ENCODE measurements at regions not wholly inside any gene's neighbourhood (a gene's known extent, or its start where the extent isn't known, plus 50 kb on each side); places are given as distances from the start of the nearest gene placed in this dataset.

DNA sequence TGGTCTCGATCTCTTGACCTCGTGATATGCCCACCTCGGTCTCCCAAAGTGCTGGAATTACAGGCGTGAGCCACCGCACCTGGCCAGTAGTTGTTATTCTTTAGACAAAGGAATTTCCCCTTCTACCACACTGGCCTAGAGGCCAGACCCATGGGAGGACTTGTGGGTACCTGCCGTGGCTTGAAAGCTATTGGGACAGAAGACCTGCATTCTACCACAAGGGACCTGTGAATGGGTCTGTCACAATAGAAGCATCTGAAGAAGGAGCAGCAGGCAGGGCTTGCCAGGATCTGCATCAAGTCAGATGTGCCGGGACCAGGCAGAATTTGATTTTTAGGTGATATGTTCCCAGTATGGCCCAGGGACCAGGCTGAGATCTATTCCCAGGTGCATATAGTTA is 356.9 kb downstream of the FGFR2 start:
- peaks cover 6% of the 10 kb centered on the region; the same call in 1 of the 2 replicates for H3K9me3 ChIP-seq (ENCODE audit: insufficient read depth, low read depth, low read length)
- H3K4me1 ChIP-seq (ENCODE audit: insufficient read depth, low read length, poor library complexity, severe bottlenecking) = no peaks in the 10 kb centered on the region
- TF ChIP-seq EZH2phosphoT487 (IDR thresholded peaks at IDR 0.05; ENCODE audit: borderline replicate concordance) = no peak
- TF ChIP-seq, protein P1, sequence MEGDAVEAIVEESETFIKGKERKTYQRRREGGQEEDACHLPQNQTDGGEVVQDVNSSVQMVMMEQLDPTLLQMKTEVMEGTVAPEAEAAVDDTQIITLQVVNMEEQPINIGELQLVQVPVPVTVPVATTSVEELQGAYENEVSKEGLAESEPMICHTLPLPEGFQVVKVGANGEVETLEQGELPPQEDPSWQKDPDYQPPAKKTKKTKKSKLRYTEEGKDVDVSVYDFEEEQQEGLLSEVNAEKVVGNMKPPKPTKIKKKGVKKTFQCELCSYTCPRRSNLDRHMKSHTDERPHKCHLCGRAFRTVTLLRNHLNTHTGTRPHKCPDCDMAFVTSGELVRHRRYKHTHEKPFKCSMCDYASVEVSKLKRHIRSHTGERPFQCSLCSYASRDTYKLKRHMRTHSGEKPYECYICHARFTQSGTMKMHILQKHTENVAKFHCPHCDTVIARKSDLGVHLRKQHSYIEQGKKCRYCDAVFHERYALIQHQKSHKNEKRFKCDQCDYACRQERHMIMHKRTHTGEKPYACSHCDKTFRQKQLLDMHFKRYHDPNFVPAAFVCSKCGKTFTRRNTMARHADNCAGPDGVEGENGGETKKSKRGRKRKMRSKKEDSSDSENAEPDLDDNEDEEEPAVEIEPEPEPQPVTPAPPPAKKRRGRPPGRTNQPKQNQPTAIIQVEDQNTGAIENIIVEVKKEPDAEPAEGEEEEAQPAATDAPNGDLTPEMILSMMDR (conservative IDR thresholded peaks at IDR 0.05; ENCODE audit: low read length) = no peak

DNA sequence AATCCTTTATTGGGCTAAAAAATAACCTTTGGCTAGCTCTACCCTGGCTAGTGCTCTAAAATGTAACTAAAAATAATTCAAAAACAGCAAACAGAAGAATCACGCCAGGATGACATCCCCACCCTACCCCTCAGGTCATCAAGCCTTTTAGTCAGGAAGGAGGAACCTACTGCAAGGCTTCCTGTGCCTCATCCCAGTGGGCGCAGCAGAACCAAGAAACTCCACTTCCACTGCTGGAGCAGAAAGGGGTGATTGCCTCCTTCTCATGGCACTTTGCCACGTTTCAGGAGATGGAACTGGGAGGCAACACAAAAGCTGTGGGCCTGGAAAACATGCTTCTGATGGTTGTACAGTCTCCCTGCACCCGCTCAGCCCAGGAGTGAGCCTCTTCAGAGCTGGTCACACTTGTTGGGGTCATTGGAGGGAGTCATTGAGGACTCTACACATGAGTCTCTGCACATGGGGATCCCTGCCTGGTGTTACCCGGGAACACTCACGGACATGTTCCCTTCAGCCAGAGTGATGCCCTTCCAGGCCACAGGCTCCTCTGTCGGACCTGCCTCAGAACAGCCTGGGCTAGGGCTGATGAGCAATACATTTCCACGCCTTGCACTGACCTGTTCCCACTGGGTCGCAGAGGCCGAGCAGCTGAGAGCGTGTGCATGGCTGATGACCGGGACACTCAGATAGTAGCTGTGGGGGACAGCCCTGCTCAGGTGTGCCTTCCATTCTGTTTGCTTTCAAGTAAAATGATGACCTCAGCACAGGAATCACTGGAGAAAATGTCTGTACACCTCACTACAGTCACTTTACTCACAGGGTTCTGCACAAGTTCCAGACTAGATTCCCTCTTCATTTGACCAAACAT is 355.3 kb downstream of the FGFR2 start:
- no peaks in the 10 kb centered on the region for H3K36me3 ChIP-seq (ENCODE audit: insufficient read depth, low read length)
- no peak overlapping the region for H3K4me2 ChIP-seq (ENCODE audit: low read depth, low read length, poor library complexity, severe bottlenecking)
- H3F3A ChIP-seq (ENCODE audit: low read depth) = no peaks in the 10 kb centered on the region
- H3K27me3 ChIP-seq (ENCODE audit: insufficient read depth, low read length, poor library complexity, severe bottlenecking) = no peaks in the 10 kb centered on the region
- no peaks in the 10 kb centered on the region for H3K9me2 ChIP-seq (replicated peaks; ENCODE audit: low read depth, low read length)
- H3K79me2 ChIP-seq (ENCODE audit: insufficient read depth, low read length) = no peaks in the 10 kb centered on the region
- no peak overlapping the region for H3K9ac ChIP-seq (ENCODE audit: low read depth, low read length, poor library complexity, severe bottlenecking)
- H2AFZ ChIP-seq (ENCODE audit: low read length) = no peak overlapping the region
- H4K20me1 ChIP-seq (ENCODE audit: insufficient read depth, low read length, poor library complexity, severe bottlenecking) = no peaks in the 10 kb centered on the region
- peaks cover 4% of the 10 kb centered on the region; the same call in 1 of the 2 replicates for H3K9me3 ChIP-seq (ENCODE audit: insufficient read depth, low read depth, low read length)
- TF ChIP-seq, protein P1 (conservative IDR thresholded peaks at IDR 0.05; ENCODE audit: low read length) = no peak
- no peak for TF ChIP-seq EZH2phosphoT487 (IDR thresholded peaks at IDR 0.05; ENCODE audit: borderline replicate concordance)
- no peak overlapping the region for H3K4me3 ChIP-seq (ENCODE audit: low read length, poor library complexity, severe bottlenecking)
- H3K4me1 ChIP-seq (ENCODE audit: insufficient read depth, low read length, poor library complexity, severe bottlenecking) = no peaks in the 10 kb centered on the region

More for the DNA sequence above, 356.9 kb downstream of the FGFR2 start:
- Histone ChIP-seq H3K4me3 (ENCODE audit: low read length, poor library complexity, severe bottlenecking) (no peak overlapping the region), H3K36me3 (ENCODE audit: insufficient read depth, low read length) (no peaks in the 10 kb centered on the region), H3K9ac (ENCODE audit: low read depth, low read length, poor library complexity, severe bottlenecking) (no peak overlapping the region), H2AFZ (ENCODE audit: low read length) (no peak overlapping the region), H3K9me2 (replicated peaks; ENCODE audit: low read depth, low read length) (no peaks in the 10 kb centered on the region), H3K4me2 (ENCODE audit: low read depth, low read length, poor library complexity, severe bottlenecking) (no peak overlapping the region), H4K20me1 (ENCODE audit: insufficient read depth, low read length, poor library complexity, severe bottlenecking) (no peaks in the 10 kb centered on the region), H3K27me3 (ENCODE audit: insufficient read depth, low read length, poor library complexity, severe bottlenecking) (no peaks in the 10 kb centered on the region), H3K79me2 (ENCODE audit: insufficient read depth, low read length) (no peaks in the 10 kb centered on the region), H3F3A (ENCODE audit: low read depth) (no peaks in the 10 kb centered on the region)

DNA sequence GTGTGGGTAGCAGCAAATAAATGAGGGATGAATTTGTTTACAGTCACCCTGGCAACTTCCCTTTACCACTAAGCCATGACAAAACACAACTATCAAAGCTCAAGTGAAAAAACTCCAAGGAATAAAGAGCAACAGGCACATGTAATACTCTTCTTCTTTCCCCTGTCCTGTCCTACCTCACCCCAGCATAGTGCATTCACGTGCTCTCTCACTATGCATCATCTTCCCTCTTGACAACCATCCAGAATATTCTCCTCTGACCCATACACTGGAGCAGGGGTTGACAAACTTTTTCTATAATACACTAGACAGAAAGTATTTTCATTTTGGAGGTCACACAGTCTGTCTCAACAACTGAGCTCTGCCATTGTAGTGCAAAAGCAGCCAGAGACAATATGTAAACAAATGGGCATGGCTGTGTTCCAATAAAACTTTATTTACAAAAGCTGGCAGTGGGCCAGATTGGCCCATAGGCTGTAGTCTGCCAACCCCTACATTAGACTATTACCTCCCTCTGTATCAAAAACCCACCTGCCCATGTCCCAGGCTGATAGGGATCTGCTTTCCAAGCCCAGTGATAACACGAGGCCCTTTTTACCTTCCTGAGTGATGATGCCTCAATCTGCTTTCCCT is 354.5 kb downstream of the FGFR2 start:
- no peaks in the 10 kb centered on the region for H3K27me3 ChIP-seq (ENCODE audit: insufficient read depth, low read length, poor library complexity, severe bottlenecking)
- H3K4me3 ChIP-seq (ENCODE audit: low read length, poor library complexity, severe bottlenecking) = no peak overlapping the region
- H3K79me2 ChIP-seq (ENCODE audit: insufficient read depth, low read length) = no peaks in the 10 kb centered on the region
- no peaks in the 10 kb centered on the region; the same call in 1 of the 2 replicates for H3K9me3 ChIP-seq (ENCODE audit: insufficient read depth, low read depth, low read length)
- H3F3A ChIP-seq (ENCODE audit: low read depth) = no peaks in the 10 kb centered on the region
- no peaks in the 10 kb centered on the region for H3K4me1 ChIP-seq (ENCODE audit: insufficient read depth, low read length, poor library complexity, severe bottlenecking)
- H4K20me1 ChIP-seq (ENCODE audit: insufficient read depth, low read length, poor library complexity, severe bottlenecking) = no peaks in the 10 kb centered on the region
- no peaks in the 10 kb centered on the region for H3K9me2 ChIP-seq (replicated peaks; ENCODE audit: low read depth, low read length)
- no peak overlapping the region for H3K9ac ChIP-seq (ENCODE audit: low read depth, low read length, poor library complexity, severe bottlenecking)
- H3K4me2 ChIP-seq (ENCODE audit: low read depth, low read length, poor library complexity, severe bottlenecking) = no peak overlapping the region
- no peaks in the 10 kb centered on the region for H3K36me3 ChIP-seq (ENCODE audit: insufficient read depth, low read length)
- H2AFZ ChIP-seq (ENCODE audit: low read length) = no peak overlapping the region
- TF ChIP-seq EZH2phosphoT487 (IDR thresholded peaks at IDR 0.05; ENCODE audit: borderline replicate concordance) = no peak
- TF ChIP-seq, protein P1 (conservative IDR thresholded peaks at IDR 0.05; ENCODE audit: low read length) = no peak
